SU-DHL-6 (cell line): ENCODE measurements at regions not wholly inside any gene's neighbourhood (a gene's known extent, or its start where the extent isn't known, plus 50 kb on each side); places are given as distances from the start of the nearest gene placed in this dataset.
"Not testable (repeated sequence)": the region's sequence is repeated elsewhere in the genome, so short reads cannot be mapped to it uniquely, and the experiment has no call there.

Experiments used
- CTCF ChIP-seq: fragments of 200-600 bp; sonication (generic); IDR thresholded peaks from one replicate; pipeline ENCODE4 v1.5.1; 2017; ENCODE audit warnings: antibody characterized with exemption, mild to moderate bottlenecking, low read length, moderate library complexity; ENCODE audit not compliant: insufficient read depth, poor library complexity, severe bottlenecking
- EZH2phosphoT487 ChIP-seq: fragments of 200-600 bp; sonication (generic), shearing (Covaris generic); conservative IDR thresholded peaks from 2 replicates; pipeline ENCODE4 v1.6.1; 2018; ENCODE audit warnings: mild to moderate bottlenecking, antibody characterized with exemption, low read length, moderate library complexity, mixed read lengths

GRCh38 chr2:87691899-87692592 is 55.8 kb upstream of the PLGLB2 start:
- TF ChIP-seq EZH2phosphoT487, CTCF: not testable (repeated sequence)
